ENCODE measurements at regions not wholly inside any gene's neighbourhood (a gene's known extent, or its start where the extent isn't known, plus 50 kb on each side); places are given as distances from the start of the nearest gene placed in this dataset.
"Not testable (repeated sequence)": the region's sequence is repeated elsewhere in the genome, so short reads cannot be mapped to it uniquely, and the experiment has no call there.

DNA sequence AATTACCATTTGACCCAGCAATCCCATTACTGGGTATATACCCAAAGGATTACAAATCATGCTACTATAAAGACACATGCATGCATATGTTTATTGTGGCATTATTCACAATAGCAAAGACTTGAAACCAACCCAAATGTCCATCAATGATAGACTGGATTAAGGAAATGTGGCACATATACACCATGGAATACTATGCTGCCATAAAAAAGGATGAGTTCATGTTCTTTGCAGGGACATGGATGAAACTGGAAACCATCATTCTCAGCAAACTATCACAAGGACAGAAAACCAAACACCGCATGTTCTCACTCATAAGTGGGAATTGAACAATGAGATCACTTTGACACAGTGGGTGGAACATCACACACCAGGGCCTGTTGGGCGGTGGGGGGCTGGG is 83.9 kb upstream of the MAP3K1 start:
- DNase-seq = not testable (repeated sequence)

DNA sequence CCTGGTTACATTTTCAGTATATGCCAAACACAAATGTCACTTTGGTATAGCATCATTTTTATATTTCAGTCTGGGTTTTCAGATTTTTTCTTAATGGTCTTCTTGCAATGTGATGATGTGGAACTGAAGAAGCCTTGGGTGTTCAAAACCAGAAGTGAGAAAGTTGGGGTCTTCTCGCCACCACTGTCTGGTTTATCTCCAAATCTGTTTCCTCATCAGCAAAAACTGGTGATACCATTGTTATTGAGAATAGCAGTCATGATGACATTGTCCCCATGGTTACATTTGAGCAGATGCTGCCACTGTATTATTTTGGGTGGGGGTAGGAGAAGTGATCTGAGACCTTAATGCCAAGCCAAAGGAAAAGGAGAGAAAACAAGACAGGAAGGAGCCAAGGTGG is 85.9 kb upstream of the MAP3K1 start:
- DNase-seq = no peak

DNA sequence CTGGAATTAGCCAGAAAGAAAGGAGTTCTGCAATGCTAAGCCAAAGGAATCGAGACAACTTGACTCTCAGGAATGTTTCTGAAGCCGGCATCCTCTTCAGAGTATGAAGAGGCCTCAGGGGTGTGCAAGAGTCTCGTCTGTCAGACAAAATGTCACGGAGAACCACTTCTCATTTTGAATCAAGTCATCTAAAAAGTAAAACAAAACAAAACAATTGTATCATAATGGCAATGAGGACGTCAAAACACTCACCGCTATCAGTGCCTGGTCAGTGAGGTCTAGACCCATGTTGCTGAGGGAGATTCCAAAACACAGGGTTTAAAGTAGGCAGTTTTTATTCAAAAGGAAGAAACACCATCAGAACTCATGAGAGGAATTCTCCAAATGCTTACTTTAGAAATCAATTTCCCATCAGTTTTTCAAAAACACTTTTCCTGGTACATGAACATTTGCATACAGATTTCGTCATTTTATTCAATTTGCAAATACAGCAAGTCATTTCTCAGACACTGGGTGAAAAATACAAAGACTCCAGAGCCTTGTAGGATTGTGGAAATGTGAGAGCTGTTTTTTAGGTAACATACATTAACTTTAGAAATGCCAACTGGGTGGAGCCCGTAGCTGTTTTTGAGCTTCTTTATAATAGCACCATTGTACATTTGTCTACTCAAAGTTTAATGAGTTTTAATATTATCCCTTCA is 89.5 kb upstream of the MAP3K1 start:
- no peak for DNase-seq

DNA sequence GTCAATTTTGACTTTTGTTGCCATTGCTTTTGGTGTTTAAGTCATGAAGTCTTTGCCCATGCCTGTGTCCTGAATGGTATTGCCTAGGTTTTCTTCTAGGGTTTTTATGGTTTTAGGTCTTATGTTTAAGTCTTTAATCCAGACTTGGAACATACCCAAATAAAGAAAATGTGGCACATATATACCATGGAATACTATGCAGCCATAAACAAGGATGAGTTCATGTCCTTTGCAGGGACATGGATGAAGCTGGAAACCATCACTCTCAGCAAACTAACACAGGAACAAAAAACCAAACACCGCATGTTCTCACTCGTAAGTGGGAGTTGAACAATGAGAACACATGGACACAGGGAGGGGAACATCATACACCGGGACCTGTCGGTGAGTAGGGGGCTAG is 90.5 kb upstream of the MAP3K1 start:
- not testable (repeated sequence) for DNase-seq

DNA sequence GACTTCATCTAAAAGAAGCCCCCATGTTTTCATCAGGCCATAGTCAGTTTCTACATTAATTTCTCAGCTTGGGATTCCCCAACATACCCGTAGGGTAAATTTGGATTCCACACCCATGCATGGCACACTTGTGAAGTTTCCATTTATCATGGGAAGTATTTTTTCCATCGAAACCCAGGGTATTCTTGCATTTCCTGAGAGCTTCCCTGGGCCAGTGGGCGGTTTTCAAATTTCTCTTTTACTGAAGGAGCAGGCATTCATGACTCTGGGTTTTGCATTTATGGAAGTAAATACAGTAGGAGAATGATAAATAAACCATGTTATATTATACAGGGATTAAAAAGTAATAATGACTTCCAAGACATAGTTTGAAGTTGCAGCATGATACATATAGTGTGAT is 93.0 kb upstream of the MAP3K1 start:
- DNase-seq = no peak

DNA sequence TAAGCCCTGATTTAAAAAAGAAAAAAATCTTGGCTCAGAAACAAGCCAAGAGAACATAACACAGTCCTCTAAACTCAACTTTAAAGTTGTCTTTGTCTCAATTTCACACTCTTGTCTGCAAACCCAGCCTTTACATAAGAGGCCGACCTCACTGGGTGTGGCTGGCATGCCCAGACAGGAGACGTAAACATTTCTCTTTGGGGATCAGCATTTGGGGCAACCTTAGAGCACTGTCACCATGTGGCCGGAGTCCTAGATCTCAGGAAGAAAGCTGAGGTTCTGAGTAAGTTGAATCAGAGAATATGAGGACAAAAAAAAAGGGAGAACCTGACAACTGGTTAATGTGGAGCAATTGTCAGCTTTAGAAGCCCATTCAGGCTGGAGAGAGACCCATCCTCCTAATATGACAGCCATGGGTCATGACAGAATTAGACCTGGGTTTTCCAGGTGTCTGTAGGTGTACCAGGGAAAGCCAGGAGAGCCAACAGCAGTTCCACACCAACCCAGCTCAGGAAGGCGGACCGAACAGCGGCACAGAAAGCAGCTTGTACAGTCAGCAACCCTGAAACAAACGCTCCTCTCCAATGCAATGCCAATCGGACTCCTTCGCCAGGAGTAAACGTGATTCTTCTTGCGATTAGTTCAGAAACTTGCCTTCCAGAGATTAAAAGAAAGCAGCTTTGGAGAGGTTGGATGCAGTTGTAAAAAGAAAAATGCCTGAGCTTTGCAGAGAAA is 97.9 kb upstream of the MAP3K1 start:
- no peak for DNase-seq

DNA sequence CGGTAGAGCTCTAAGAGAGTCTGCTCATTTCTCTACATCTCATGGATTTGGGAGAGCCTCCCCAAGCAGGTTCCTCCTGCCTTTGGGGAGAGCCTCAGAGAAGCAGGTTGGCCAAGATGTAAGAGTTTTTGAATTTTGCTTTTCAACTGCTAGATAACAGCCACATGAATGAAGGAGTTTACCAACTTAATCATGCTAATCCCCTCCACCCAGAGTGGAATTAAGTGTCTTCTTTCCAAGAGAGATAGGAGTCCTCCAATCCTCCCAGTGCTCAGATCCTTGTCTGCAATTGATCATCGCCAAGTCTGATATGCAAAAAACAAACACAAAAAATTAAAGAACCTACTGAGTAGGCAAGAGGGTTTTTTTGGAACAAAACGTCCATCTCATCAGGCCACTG is 99.4 kb upstream of the MAP3K1 start:
- no peak for DNase-seq

DNA sequence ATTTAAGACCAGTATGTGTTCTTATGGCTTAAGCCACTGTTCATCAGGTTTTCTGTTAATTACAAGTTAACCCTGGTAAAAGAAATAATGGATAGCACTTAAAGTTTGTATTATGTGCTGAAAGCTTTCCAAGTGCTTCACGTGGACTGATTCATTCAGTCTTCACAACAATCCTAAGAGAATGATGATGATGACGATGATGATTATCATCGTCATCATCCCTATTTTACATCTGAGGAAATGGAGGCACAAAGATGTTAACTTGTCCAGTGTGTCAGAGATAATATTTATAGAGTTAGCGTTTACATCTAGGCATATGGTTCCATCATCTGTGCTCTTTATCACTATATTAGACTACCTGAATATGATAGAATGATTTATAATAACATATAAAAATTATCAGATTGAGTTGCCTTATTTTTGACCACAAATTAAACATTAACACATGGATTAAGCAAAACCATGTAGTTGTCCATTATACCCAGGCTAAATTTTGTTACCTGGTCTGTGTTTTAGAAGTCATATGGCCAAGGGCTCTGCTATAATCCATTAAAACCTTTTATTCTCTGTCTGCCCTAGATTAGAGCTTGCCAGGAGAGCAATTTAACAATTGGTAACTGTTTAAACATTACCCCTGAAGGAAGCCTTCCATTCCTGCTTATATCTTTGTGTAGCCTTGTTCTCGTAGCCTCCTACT is 102.3 kb upstream of the MAP3K1 start:
- no peak for DNase-seq

GRCh38 chr5:56710826-56711590 is 104.3 kb upstream of the MAP3K1 start:
- no peak for DNase-seq

DNA sequence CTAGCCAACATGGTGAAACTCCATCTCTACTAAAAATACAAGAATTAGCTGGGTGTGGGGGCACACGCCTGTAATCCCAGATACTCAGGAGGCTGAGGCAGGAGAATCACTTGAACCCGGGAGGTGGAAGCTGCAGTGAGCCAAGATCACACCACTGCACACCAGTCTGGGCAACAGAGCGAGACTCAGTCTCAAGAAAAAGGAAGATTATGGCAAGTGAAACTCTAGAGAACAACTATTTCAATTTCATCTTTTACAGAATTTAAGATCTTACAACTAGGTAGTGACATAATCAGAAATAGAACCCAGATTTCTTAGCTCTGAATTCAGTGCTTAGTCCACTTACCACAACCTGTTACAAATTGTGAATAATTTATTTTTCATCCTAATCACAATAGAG is 108.8 kb upstream of the MAP3K1 start:
- no peak for DNase-seq

DNA sequence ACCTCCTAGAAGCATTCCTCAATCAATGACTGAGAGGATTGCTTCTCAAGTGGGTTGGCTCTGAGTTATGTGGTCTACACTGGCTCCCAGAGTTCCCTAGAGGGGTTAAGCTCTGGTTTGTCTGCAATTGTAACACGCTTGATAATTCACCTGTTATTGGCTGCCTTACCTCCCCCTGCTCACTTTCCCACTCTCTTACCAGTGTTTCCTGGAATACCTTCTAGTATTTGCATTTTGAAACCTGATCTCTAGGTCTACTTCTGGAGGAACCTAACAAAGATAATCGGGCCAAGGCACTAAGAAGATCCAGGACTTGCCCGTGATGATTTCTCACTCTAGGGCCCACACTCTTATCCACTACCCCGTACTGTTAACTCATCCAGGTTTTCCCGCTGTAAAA is 110.1 kb upstream of the MAP3K1 start:
- no peak for DNase-seq

GRCh38 chr5:56703952-56704351 is 111.4 kb upstream of the MAP3K1 start:
- no peak for DNase-seq

DNA sequence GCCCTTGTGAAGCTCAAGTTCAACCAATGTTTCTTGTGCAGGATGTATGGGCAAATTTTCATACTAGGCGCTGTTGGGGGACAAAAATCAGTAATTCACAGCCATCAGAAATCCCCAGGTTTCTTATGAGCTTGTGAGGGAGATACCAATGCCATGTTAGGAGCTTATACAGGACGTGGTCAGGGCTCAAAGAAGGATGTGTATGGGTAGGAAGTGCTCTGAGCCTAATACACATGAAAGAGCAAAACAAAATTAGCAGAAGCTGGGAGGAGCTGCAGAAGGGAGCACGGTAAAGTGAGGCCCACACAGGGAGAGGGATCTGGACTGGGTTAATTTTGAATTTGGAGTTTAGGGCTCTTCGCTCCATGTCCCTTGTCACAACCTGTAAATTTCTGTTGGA is 114.6 kb upstream of the MAP3K1 start:
- DNase-seq = no peak

DNA sequence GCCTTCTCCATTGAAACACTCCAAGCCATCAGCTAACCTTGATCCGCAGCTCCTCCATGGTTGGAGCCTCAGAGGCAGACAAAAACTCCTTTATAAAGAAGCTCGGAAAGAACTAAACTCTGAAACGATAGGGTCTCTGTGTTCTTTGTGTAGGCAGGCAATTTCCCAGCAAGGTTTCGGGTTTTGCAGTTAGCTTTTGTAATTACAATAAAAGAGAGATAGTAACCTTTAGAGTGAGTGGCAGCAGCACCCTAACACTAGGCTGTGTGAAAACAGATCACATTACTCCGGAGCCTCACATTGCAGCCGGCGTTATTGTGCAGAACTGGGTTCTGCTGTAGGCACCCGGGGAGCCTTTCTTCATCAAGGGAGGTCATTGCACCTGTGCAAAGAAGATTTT is 115.8 kb upstream of the MAP3K1 start:
- no peak for DNase-seq

DNA sequence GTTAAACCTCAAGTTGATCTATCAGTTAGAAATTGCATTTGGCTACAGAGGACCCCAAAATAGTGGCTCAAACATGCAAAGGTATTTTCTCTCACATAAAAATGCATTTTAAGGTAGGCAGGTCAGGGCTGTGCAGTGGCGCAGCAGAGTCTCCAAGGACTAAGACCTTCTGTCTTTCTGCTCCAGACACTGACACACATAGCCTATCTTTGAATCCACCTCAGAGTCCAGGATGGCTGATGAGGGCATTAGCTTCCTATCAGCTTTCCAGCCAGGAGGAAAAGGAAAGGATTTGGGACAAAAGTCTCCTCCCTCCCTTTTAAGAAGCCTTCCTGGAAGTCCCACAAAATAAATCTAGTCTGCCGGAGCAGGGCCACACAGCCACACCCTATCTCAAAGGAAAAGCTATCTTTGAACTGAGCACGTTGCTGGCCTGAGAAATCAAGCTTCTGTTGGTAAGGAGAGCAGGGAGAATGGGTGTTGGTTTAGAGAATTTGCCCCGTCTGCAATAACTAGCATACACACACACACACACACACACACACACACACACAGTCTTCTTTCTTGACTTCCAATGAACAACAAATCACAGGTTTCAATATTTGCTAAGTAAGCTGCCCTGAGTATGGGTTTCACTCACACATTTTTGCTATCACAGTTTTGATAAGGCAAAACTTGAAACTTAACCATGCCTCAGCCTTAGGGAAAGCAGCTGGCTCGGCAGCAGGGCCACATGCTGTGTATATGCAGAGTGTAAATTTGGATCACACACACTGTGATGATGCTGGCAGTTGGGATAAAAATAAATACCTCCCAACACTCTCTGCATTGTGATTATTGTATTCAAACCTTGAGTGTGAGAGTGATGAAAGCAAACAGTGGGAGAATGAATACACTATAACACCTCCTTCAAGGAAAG is 116.6 kb upstream of the MAP3K1 start:
- DNase-seq = no peak

GRCh38 chr5:56696900-56697299 is 118.4 kb upstream of the MAP3K1 start:
- DNase-seq = no peak

DNA sequence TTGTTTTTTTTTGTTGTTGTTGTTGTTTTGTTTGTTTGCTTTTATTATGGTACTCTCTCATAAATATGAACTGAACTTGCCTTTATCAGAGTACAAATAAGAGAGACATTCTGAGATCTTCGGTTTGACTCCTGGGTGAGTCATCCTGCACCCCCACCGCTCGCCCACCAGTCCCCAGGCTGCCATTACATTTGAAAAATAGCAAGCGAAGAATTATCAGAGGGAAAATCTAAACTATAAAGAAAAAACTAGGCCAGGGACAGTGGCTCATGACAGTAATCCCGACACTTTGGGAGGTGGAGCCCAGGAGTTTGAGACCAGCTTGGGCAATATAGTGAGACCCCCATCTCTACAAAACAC is 122.1 kb upstream of the MAP3K1 start:
- DNase-seq = peak; percentile 86

GRCh38 chr5:56692359-56693219 is 122.8 kb upstream of the MAP3K1 start:
- DNase-seq = no peak

DNA sequence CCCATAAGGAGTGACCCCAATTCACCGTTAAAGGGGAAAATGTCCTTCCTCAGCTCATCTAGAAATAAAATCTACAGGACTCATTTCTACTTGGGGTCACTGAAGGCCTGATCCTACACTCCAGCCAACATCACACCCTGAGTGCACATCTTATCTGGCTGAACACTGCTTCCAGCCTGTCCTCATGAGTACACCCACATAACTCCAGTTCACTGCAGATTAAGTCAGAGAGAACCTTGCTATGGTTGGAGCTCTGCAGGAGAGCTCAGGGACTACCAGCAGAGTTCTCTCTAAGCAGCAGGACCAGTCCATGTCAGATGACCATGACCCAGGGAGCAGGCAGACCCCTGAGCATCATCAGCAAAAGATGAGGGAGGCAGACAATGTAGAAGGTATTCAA is 126.9 kb upstream of the MAP3K1 start:
- DNase-seq = no peak

DNA sequence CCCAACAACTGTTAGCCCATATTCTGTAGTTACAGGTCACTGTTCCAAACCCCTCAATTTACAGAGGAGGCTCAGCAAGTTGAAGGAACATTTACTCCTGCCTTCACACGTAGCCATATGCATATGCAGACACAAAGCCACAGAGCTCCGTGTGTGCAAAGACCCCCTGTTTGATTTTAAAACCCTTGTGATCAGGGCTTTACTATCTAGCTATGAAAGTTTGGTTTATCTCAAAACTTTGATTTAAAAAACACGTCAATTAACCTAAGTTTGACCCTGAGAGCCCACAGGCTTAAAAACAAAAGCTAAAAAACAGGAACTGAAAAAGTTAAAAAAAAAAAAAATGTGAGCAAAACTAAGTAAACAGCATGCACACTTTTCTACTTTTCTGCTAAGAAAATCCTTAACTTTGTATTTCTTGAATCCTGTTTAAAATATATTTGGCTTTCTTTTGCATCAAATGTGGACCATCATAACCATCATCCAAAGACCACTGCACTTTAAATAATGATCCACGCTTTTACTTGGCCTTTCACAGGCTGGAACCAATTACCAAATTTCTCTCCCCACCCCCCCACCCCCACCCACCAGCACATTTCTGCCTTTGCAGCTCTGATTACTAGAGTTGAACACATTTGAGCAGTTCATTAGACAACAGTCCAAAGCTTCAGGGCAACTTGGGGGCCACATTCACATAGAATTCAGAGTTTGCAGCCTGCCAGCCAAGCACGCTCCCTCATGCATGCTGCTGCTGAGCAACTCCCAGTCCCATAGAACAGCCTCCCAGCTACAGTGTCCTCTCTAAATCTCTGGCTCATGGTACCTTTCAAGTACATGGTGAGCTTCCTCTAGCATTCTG is 128.8 kb upstream of the MAP3K1 start:
- DNase-seq = no peak
